Activated B cell treated with CpG ODN at 0.5 μM for 24 hours (primary cell): ENCODE measurements at regions not wholly inside any gene's neighbourhood (a gene's known extent, or its start where the extent isn't known, plus 50 kb on each side); places are given as distances from the start of the nearest gene placed in this dataset.

Experiments used
- ATAC-seq: fragments of 200-7000 bp; cut with Tn5 transposase; one replicate; pipeline ENCODE4 v1.10.0; 2021; ENCODE audit warnings: low read depth, mild to moderate bottlenecking, moderate library complexity
- CTCF ChIA-PET: fragments of 350-600 bp; sonication (Branson Sonifier 250); formaldehyde crosslinking; loops from one replicate; lab custom pipeline; 2021; ENCODE audit warnings: antibody characterized with exemption; lab: Charles Lee
- POLR2A ChIA-PET: fragments of 350-600 bp; sonication (Branson Sonifier 250); formaldehyde crosslinking; loops from one replicate; lab custom pipeline; 2021; ENCODE audit warnings: antibody characterized with exemption; lab: Charles Lee
- DNase-seq: peaks from one replicate; pipeline ENCODE4 v3.0.0; 2022
- H3K27ac Mint-ChIP-seq: one replicate; pipeline ENCODE4 v1.8.0; 2020; ENCODE audit warnings: mixed read lengths
- H3K27me3 Mint-ChIP-seq: one replicate; pipeline ENCODE4 v1.8.0; 2021; ENCODE audit warnings: mixed read lengths
- H3K36me3 Mint-ChIP-seq: one replicate; pipeline ENCODE4 v1.8.0; 2021; ENCODE audit warnings: low read depth, mixed read lengths
- H3K4me1 Mint-ChIP-seq: one replicate; pipeline ENCODE4 v1.8.0; 2021; ENCODE audit warnings: mixed read lengths
- H3K4me3 Mint-ChIP-seq: one replicate; pipeline ENCODE4 v1.8.0; 2020; ENCODE audit warnings: mild to moderate bottlenecking, mixed read lengths
- H3K9me3 Mint-ChIP-seq: one replicate; pipeline ENCODE4 v1.8.0; 2020; ENCODE audit warnings: mixed read lengths
- CTCF ChIP-seq: fragments of 200-600 bp; IDR thresholded peaks from one replicate; pipeline ENCODE4 v1.8.0; 2022; ENCODE audit warnings: antibody characterized with exemption, mild to moderate bottlenecking
- intact Hi-C: fragments of 100-400 bp; cut with micrococcal nuclease; formaldehyde crosslinking; loops from one replicate; pipeline ENCODE4 v1.15.1; 2024

GRCh38 chr2:215644233-215644897 is 208.5 kb upstream of the FN1 start:
- POLR2A ChIA-PET, result no interaction called here
- Mint-ChIP-seq H3K9me3 (no peaks in the 10 kb centered on the region), H3K36me3 (no peaks in the 10 kb centered on the region), H3K27ac (no peak overlapping the region), H3K4me3 (no peak overlapping the region), H3K4me1 (no peaks in the 10 kb centered on the region), H3K27me3 (no peaks in the 10 kb centered on the region)
- ATAC-seq, result no peak
- CTCF ChIA-PET, result no interaction called here
- no peak for TF ChIP-seq CTCF
- intact Hi-C loops, result no loop called here
- no peak for DNase-seq

- no peak for DNase-seq
- CTCF ChIA-PET, result no interaction called here
- no peaks in the 10 kb centered on the region for H3K36me3 Mint-ChIP-seq
- no peak overlapping the region for H3K27ac Mint-ChIP-seq
- no peak for TF ChIP-seq CTCF
- intact Hi-C loops, result no loop called here
- ATAC-seq, result no peak
- H3K4me1 Mint-ChIP-seq, result no peaks in the 10 kb centered on the region
- peaks cover 26% of the 10 kb centered on the region for H3K9me3 Mint-ChIP-seq
- POLR2A ChIA-PET, result no interaction called here
- no peaks in the 10 kb centered on the region for H3K27me3 Mint-ChIP-seq
- H3K4me3 Mint-ChIP-seq, result no peak overlapping the region
Measured at GRCh38 chr2:215638687-215639086, 202.8 kb upstream of the FN1 start.

GRCh38 chr2:215637651-215638050 is 201.8 kb upstream of the FN1 start:
- no peaks in the 10 kb centered on the region for H3K4me1 Mint-ChIP-seq
- H3K9me3 Mint-ChIP-seq, result peaks cover 35% of the 10 kb centered on the region
- no peak overlapping the region for H3K27ac Mint-ChIP-seq
- H3K36me3 Mint-ChIP-seq, result no peaks in the 10 kb centered on the region
- ChIA-PET POLR2A (no interaction called here), CTCF (no interaction called here)
- no peaks in the 10 kb centered on the region for H3K27me3 Mint-ChIP-seq
- no peak for TF ChIP-seq CTCF
- ATAC-seq (no peak), DNase-seq (no peak)
- intact Hi-C loops, result no loop called here
- no peak overlapping the region for H3K4me3 Mint-ChIP-seq

- CTCF ChIA-PET, result no interaction called here
- POLR2A ChIA-PET, result no interaction called here
- Mint-ChIP-seq H3K4me3 (no peak overlapping the region), H3K27ac (no peak overlapping the region), H3K4me1 (no peaks in the 10 kb centered on the region), H3K27me3 (peaks cover 2% of the 10 kb centered on the region), H3K9me3 (peaks cover 41% of the 10 kb centered on the region), H3K36me3 (no peaks in the 10 kb centered on the region)
- no peak for DNase-seq
- intact Hi-C loops, result no loop called here
- TF ChIP-seq CTCF, result no peak
- ATAC-seq, result no peak
Measured at GRCh38 chr2:215636816-215637215, 200.9 kb upstream of the FN1 start.

- TF ChIP-seq CTCF, result no peak
- H3K4me1 Mint-ChIP-seq, result no peaks in the 10 kb centered on the region
- H3K9me3 Mint-ChIP-seq, result peaks cover 46% of the 10 kb centered on the region
- CTCF ChIA-PET, result no interaction called here
- ATAC-seq (no peak), DNase-seq (no peak)
- H3K36me3 Mint-ChIP-seq, result no peaks in the 10 kb centered on the region
- H3K27ac Mint-ChIP-seq, result no peak overlapping the region
- H3K27me3 Mint-ChIP-seq, result peaks cover 2% of the 10 kb centered on the region
- intact Hi-C loops, result no loop called here
- POLR2A ChIA-PET, result no interaction called here
- H3K4me3 Mint-ChIP-seq, result no peak overlapping the region
Measured at GRCh38 chr2:215635788-215636139, 199.9 kb upstream of the FN1 start.
